ENCODE measurements at regions not wholly inside any gene's neighbourhood (a gene's known extent, or its start where the extent isn't known, plus 50 kb on each side); places are given as distances from the start of the nearest gene placed in this dataset.

DNA sequence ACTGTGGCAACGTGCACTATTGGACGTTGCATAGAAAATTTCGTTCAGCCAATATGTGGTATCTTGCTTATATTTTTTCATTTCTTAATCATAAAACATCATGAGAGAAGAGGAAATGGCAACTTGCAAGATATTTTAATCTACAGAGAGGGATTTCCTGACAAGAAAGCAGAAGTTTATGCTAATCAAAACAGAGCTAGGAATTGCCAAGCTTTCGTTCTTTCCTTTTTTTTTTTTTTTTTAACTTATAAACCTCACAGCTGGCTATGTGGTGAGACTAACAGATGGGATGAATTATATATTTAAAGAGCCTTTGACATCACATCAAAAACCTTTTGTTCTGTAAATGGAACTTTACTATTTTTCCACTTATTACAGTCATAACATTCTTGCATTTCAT is 1136.9 kb upstream of the TMEFF2 start:
- TF ChIP-seq, protein P1, sequence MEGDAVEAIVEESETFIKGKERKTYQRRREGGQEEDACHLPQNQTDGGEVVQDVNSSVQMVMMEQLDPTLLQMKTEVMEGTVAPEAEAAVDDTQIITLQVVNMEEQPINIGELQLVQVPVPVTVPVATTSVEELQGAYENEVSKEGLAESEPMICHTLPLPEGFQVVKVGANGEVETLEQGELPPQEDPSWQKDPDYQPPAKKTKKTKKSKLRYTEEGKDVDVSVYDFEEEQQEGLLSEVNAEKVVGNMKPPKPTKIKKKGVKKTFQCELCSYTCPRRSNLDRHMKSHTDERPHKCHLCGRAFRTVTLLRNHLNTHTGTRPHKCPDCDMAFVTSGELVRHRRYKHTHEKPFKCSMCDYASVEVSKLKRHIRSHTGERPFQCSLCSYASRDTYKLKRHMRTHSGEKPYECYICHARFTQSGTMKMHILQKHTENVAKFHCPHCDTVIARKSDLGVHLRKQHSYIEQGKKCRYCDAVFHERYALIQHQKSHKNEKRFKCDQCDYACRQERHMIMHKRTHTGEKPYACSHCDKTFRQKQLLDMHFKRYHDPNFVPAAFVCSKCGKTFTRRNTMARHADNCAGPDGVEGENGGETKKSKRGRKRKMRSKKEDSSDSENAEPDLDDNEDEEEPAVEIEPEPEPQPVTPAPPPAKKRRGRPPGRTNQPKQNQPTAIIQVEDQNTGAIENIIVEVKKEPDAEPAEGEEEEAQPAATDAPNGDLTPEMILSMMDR (IDR thresholded peaks at IDR 0.05; ENCODE audit: poor library complexity): no peak
- no peak for TF ChIP-seq EZH2 (IDR thresholded peaks at IDR 0.05; ENCODE audit: borderline replicate concordance)

Measured in hepatocyte (in vitro differentiated cells).